NCI-H128 (cell line): ENCODE measurements at regions not wholly inside any gene's neighbourhood (a gene's known extent, or its start where the extent isn't known, plus 50 kb on each side); places are given as distances from the start of the nearest gene placed in this dataset.
"Not testable (repeated sequence)": the region's sequence is repeated elsewhere in the genome, so short reads cannot be mapped to it uniquely, and the experiment has no call there.

Experiments
- DNase-seq: peaks from one replicate; lab custom pipeline; 2025; ENCODE audit not compliant: unreplicated experiment; lab: John Stamatoyannopoulos, UW

DNA sequence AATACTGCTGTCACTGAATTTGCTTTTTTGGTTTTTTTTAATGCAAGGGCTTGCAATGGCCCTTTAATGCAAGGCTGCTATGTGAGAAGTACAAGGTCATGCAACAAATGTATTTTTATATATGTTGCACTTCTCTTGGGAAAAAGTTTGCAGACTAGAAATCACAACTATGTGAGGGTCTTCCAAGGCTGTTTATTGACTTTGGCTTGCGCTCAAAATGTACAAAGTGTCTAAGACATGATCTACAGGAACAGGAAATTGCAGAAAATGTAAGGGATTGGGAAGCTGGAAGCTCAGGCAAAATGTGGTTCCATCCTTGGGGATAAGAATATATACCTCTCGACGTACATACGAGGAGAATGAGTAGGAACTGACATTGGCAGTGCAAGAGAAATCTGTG lies 92.2 kb upstream of the F13A1 start:
- DNase-seq = no peak

DNA sequence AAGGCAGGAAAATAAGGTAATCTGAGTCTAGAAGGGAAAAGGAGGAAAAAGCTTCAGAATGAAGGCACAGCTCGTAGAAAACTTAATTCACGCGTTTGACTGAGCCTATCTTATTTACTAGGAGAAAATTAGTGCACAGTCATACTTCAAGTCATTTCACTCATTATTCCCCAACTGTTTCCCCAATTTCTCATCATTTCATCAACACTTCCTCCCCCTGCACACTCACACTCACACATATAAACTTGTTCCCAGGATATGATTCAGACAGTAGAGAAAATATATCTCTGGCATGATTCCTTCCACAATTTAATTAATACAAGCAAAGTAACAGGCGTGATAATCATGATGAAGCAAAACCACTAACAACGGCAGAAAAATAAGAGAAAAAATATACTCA lies 94.5 kb upstream of the F13A1 start:
- no peak for DNase-seq

DNA sequence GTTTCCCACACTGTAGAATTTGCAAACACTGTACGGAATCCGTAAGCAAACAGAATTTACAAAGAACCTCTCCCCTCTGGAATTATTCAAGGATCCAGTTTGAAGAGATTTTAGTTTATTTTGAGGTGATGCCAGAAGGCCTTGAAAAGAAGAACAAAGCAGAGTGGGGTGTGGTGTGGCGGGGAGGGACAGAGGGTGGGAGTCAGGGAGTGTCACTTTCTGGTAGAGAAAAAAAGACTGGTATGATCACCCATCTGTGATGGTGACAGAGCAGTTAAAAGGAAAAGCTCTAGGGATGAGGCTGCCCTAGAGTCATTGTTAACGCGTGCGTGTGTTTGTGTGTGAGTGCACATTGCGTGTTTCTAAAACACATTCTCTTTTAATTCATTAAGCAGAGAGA lies 97.0 kb upstream of the F13A1 start:
- no peak for DNase-seq

DNA sequence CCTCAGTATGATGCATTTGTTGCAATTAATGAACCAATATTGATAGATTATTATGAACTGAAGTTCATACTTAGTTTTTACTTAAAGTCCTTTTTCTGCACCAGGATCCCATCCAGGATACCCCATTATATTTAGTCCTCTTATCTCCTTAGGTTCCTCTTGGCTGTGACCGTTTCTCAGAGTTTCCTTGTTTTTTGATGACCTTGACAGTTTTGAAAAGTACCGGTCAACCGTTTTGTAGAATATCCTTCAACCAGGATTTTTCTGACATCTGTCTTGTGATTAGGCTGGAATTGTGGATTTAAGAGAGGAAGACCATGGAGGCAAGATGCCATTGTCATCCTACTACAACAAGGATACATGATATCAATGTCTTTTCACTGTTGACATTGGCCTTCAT lies 98.0 kb upstream of the F13A1 start:
- DNase-seq = no peak

DNA sequence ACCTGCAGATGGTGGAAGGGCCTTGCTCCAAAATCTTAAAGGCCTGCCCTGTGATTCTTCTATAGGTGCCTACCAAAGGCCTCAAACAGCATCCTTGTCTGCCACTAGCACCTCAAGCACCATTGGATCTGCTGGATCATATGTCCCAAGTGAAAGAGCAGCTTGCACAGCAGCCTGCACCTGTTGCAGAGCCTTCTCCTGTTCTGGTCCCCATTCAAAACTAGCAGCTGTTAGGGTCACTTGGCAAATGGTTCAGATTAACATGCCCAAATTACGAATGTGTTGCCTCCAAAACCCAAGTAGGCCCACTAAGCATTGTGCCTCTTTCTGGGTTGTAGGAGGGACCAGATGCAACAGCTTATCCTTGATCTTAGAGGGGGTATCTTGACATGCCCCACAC lies 99.6 kb upstream of the F13A1 start:
- no peak for DNase-seq

DNA sequence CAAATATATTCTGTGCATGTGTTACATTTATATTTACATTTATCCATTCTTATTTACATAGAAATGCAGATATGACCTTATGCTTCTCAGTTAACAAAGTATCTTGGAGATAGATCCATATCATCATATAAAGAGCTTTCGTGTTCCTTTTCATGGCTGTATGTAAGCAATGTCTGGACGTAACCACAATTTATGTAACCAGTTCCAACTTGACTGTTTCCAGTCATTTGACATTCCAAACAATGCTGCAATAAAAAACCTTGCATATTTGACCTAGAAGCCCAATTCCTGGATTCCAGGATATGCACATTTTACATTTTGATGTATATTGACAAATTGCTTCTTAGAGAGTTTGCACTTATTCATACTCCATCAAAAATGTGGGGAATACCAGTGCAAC lies 113.7 kb upstream of the F13A1 start:
- DNase-seq = no peak

DNA sequence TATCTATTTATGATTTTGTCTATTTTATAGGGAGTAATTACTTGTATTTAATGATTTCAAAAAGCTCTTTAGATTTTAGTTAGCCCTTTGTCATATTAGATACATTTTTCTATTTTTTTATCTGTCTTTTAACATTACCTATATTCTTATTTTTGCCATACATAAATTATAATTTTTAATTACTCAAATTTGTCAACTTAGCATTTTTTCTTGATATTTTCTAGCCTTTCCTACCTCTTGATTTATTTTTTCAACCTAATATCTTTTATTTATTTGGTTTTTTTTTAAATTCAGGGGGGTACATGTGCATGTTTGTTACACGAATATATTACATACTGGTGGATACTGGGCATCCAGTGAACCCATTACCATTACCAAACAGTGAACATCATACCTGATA lies 114.3 kb upstream of the F13A1 start:
- no peak for DNase-seq

DNA sequence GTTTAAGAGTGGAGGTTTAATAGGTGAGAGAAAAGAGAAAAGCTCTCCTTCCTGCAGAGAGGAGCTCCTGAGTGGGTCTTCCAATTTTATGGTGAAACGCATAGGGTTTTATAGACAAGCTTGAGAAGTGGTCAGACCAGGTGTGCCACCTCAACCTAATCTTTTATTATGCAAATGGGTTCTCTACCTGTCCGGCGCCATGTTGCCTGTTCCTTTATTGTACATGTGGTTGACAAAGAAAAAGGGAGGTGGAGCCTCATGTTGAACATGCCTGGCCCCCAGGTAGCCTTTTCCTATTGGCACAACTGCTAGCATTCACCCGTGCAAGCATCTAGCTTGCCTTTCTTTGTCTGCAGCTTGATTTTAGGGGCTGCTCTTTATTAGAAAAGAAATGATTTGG lies 115.9 kb upstream of the F13A1 start:
- no peak for DNase-seq

DNA sequence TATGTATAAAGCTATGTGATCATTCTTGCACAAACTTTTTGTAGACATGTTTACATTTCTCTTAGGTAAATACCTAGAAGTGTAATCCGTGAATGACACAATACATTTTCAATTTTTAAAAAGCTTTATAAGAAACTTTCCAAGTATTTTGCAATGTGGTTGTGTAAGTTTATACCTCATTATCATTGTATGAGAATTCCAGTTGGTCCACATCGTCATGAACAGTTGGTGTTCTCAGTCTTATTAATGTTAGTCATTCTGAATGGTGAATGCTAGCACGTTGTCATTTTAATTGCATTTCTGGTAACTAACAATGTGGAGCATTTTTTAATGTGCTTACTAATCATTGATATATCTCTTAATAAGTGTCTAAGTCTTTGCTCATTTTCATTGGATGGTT lies 116.5 kb upstream of the F13A1 start:
- DNase-seq = no peak

DNA sequence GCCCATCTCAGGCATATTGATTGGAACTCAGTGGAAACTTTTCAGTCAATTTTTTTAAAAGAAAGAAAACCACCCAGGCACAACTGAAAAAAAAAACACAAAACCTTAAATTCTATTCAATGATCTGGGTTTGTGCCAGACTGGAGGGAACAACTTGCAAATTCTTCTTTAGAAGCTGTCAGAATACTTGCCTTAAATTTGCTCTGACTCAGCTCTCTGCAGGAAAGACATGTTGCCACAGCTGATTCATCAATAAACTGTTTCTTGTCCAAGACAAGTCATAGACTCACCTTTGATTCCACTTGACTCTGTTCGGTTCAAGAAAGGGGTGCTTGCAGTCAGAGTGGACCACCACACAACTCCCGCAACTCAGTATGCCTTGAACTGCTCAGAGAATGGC lies 117.8 kb upstream of the F13A1 start:
- no peak for DNase-seq

DNA sequence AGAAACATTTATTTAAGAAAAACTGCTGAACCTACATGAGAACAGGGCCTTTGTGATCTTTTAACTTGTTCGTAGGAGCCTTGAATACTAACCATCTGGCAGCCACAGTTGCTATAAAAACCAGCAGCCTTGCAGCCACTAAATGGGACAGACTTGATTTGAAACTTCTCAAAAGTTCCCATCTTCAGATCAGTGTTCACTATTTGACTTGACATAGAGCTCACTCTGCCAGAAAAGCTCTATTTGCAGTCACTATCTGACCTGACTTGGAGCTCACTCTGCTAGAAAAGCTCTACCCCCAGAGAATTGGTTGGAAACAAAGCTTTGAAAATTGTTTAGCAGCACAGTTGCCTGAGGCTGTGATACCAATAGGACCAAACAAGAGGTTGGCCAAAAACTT lies 119.3 kb upstream of the F13A1 start:
- no peak for DNase-seq

DNA sequence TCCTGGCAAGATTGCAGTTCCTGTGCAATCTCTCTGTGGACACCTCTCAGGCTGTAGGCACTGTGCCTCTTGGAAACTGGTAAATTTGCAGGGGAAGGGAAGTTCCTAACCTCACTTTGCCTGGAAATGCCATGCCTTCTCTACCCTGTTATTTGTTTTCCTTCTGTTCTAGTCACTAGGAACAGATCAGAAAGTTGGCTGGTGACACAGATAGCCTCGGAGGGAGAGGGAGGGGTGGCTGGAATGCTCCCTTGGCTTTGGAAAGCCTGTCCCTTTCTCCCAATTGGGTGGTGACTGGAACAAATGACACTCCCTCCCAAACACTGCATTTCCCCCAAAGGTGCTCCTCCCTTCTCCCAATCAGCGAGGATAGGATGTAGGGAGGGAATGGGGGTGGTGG lies 131.5 kb upstream of the F13A1 start:
- DNase-seq = no peak

DNA sequence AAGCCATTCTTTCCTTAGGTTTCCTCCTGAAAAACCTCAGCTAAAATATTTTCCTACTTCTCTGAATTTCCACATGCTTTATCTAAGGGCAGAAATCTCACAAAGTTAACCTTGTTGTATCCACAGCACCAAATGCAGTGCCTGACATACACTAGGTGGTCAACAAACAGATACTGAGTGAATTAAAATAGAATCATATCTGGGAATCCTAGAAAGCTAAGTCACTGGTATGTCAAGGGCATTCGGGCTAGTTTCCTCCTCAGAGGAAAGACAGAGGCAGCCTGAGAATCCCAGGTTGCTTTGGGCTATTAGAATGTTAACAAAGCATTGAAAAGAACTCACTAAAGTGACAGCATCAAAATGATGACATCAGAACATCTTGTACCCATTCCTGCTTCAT lies 132.7 kb upstream of the F13A1 start:
- DNase-seq = no peak

DNA sequence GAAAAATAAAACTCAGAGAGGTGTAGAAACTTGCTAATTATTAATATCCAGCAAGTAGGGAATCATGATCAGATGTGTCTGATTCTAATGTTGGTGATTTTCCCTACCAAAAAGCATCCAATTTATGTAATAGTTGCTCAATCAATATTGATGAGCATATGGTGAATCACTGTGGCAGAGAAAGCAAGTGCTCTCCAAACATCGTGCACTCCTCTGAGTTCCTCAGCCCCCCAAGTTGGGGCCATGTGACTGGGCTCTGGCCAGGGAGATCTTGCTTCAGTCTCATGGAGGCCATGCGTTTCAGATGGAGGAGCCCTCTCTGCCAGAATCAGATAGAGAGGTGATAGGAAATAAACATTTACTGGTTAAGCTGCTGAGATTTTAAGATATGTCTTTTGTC lies 133.2 kb upstream of the LY86 start:
- DNase-seq = no peak

DNA sequence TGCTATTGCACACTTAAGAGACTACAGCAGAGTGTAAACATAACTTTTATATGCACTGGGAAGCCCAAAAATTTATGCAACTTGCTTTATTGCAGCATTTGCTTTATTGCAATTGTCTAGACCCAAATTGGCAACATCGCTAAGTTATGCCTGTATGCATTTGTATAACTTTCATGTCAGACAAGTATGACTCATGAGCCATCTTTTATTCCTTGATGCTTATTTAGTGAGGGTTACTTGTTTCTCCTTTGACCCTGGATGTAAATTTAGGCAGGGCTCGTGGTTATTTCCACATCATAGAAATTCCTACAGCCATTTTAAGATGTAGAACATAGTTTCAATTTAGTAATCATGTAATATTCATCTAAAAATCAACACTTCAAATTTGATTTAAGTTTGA lies 130.3 kb upstream of the LY86 start:
- DNase-seq = no peak

DNA sequence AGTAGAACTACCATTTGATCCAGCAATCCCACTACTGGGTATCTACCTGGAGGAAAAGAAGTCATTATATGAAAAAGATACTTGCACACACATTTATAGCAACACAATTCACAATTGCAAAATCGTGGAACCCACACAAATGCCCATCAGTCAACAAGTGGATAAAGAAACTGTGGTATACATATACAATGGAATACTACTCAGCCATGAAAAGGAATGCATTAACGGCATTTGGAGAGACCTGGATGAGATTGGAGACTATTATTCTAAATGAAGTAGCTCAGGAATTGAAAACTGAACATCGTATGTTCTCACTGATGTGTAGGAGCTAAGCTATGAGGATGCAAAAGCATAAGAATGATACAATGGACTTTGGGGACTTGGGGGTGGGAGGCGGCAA lies 128.6 kb upstream of the LY86 start:
- DNase-seq = not testable (repeated sequence)

DNA sequence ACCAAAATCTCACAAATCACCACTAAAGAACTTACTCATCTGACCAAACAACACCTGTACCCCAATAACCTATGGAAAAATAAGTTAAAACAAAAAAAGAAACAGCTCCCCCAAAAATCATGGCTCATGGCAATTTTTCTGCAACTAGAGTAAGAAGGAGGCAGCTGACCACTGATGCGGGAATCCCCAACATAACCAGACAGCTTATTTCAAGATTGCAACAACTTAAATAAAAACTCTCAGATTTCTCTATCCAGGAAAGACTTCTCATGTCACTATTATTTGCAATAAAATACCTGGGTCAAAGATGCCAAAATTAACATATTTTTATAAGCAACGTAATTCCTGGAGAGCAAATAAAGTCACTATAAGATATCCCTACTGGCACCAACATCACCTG lies 128.1 kb upstream of the LY86 start:
- no peak for DNase-seq

DNA sequence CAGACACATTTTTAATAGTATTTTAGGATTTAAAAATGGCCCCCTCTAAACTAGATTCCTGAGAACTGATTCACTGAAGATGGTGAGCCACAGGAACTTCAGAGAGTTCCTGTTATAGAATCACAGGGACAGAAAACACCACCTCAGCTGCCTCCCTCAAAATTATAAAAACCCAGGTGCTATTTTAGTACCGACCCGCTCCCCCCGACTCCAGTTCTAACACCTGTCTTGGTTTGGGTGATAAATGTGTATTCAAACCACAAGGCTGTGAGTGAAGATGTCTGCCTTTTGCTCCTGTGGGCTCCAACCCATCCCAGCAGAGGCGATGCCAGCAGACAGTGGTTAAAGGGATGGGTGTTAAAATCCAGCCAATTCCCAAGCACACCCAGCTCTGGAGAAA lies 127.4 kb upstream of the LY86 start:
- no peak for DNase-seq

DNA sequence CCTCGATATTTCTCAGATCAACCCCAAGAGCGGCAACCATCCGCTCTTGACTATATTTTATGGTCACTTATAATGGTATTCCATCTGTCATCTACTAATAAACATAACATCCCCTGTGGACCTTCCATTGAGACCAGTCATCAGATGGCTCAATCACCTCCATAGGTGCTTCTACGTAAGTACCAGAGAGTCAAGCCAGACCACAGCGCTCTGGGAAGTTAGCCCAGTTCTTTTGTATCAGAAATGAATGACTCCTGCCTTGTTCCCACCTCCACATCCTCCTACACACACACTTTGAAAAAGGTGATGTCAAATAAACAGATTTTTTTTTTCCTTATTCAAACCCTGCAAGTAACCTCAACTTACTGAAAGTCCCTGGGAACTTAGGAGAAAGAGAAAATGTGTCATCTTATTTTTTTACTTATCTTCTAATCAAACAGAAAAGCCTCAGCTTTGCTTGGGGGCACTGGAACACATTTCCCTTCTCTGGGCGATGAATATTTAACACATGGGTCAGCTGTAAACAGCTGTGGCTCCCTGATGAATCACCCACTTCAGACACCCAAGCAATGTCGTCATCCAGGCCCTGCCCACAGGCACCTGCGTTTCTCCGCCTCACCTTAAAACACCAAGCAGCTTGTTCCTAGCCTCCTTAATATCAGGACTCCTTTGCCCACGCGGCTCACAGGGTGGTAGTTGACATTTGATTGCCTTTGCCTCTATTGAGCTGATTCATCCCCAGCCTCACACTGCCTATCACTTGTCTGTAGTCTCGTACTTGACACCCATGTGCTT lies 121.4 kb upstream of the LY86 start:
- no peak for DNase-seq

DNA sequence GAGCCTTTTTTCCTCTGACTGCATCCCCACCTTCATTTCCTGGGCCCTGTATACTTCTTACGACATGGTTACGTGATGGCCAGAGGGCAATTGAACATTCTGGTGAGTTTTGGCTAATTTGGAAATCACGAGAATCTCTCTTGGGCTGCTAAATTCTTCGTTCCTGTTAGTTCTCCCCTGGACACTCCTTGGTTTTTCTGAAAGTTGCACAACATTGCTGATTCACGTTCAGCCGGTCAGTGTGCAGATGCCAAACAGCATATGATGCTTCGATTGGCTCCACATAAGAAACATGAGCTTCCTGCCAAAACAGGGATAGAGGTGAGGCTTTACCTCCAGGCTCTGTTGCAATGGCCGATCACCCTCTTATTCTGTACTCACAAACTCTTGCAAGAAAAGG lies 119.4 kb upstream of the LY86 start:
- DNase-seq = no peak

DNA sequence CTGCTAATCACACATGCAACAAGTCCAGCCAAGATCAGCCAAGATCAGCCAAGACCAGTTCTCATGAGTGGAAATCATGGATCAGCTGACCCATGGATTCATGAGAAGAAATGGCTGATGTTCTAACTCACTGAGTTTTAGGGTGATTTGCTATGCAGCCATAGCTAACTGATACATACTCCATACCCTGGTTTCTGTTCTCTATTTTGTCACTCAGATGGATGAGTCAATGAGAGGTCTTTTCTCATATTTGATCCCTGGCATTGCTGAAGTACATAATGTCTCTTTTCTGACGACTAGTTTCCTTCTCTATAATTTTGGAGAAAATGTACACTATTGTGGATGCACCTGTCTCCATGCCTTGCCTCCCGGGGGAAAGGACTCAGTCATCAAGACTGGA lies 118.4 kb upstream of the LY86 start:
- no peak for DNase-seq

DNA sequence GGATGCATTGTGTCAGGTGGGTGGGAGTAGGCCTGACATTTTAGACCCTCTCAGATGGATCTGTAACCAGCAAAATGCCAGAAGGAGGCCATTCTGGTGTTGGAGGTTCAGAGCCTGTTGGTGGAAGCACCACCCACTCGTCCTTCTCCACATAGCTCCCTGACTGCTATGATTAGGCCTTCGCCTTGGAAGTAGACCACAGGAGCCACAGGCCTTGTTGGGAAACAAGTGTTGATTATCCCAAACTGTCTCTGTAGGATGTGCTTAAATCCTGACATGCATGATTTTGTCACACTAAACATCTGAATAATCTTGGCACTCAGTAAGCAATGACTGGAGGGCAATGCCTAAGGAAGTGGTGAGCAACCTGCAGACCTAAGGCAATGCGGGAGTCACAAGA lies 117.2 kb upstream of the LY86 start:
- no peak for DNase-seq

DNA sequence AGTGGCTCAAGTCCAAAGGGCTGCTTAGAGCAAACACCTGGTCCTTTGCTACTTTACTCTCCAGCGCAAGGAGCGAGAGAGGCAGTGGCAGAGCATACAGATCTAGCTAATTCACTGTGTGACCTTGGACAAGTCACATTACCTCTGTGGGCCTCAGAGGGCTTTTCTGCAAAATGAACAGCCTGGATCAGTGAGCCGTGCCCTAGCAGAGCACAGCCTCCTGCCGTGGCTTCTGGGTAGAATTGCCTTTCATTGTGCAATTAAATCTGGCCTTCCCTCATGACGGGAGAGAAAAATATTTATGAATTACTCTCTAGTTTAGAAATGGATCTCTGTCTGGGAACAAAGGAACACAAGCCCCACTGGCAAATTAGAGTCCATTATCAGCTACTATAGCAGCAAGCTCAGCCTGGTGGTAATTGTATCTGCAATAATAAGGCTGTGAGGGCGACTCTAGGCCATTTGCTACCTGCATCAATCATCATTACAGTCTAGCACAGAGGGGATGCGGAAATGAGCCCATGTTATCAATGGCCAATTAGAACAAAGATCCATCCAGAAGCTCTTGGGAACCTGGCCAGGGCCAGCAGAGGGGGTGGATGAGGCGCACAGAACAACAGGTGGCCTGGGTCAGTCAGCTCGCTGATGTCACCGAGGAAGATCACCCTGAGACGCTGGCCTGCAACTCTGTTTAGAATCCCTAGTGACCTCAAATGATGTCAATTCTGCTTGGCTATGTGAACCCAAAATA lies 114.2 kb upstream of the LY86 start:
- peak; percentile 48 for DNase-seq
